ENCODE measurements at regions not wholly inside any gene's neighbourhood (a gene's known extent, or its start where the extent isn't known, plus 50 kb on each side); places are given as distances from the start of the nearest gene placed in this dataset.

DNA sequence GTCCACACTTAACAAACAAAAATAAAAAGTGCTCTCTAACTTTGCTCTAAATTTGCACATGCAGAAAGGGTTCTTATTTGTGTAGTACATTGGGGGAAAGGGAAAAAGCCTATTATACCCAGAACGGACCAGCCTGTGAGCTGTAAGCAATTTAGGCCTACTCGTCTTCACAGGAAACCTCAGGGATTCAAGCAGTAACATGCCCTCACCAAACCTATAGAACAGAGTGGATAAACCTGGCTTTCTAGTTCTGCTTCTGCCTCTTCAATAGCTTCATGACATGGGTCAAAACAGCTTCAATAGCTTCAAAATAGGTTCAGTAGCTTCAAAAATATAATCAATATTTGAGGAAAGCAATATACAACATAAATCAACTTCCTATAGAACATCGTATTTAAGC is 163.7 kb downstream of the ARL4A start:
- TF ChIP-seq POLR2A (IDR thresholded peaks at IDR 0.05; ENCODE audit: low read depth, low read length) (no peak), POLR2AphosphoS5 (IDR thresholded peaks at IDR 0.05; ENCODE audit: insufficient read depth, low read depth, low read length) (no peak), EZH2 (IDR thresholded peaks at IDR 0.05; ENCODE audit: borderline replicate concordance, low read depth, low read length, severe bottlenecking) (no peak)
- TF ChIP-seq, protein P1, sequence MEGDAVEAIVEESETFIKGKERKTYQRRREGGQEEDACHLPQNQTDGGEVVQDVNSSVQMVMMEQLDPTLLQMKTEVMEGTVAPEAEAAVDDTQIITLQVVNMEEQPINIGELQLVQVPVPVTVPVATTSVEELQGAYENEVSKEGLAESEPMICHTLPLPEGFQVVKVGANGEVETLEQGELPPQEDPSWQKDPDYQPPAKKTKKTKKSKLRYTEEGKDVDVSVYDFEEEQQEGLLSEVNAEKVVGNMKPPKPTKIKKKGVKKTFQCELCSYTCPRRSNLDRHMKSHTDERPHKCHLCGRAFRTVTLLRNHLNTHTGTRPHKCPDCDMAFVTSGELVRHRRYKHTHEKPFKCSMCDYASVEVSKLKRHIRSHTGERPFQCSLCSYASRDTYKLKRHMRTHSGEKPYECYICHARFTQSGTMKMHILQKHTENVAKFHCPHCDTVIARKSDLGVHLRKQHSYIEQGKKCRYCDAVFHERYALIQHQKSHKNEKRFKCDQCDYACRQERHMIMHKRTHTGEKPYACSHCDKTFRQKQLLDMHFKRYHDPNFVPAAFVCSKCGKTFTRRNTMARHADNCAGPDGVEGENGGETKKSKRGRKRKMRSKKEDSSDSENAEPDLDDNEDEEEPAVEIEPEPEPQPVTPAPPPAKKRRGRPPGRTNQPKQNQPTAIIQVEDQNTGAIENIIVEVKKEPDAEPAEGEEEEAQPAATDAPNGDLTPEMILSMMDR (IDR thresholded peaks at IDR 0.05; ENCODE audit: extremely low read depth in 1 of 2, insufficient read depth in 1 of 2, low read depth in 1 of 2, low read length in 2 of 2): no peak

Data from endothelial cell of umbilical vein (primary cell).